GM21528 (cell line): ENCODE measurements at regions not wholly inside any gene's neighbourhood (a gene's known extent, or its start where the extent isn't known, plus 50 kb on each side); places are given as distances from the start of the nearest gene placed in this dataset.
"Not testable (repeated sequence)": the region's sequence is repeated elsewhere in the genome, so short reads cannot be mapped to it uniquely, and the experiment has no call there.

Experiments
- ATAC-seq: cut with Tn5 transposase; IDR thresholded peaks from one replicate; pipeline ENCODE4 v1.9.1; 2021; ENCODE audit warnings: mild to moderate bottlenecking, moderate library complexity; ENCODE audit not compliant: unreplicated experiment, low FRiP score

DNA sequence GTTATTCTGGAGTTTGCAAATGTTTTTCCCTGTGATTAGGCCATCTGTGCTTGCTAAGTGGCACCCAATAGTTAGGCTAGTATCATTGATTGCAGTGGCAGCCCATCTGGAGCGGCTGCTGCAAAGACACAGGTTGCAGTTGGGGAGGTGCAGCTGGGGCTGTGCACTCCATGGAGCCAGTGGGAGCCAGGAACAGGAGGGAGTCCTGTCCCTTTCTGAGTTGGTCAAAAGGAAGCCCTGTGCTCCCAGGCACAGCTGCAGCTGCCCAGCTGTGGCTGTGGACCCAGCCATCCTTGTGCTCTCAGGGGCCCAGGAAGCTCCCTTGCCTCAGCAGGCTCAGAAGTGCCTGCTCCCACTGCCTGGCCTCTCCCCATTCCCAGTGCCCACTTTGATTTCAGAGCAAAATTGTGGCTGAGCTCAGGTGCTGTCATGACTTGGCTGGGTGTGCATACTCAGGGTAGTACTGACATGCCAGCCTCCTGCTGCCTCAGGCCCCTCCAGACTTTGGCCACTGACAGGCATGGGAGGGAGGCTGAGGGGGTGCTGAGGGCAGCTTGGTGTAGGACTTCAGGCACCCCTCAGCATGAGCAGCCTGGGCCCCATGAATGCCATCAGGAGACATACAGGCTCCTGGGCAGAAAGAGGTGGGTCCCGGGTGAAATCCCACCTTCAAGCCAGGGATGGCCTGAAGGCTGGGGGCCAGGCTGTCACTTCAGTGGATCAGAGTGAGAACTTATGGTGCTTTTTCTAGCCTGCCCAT is 270.6 kb downstream of the PCDH20 start:
- ATAC-seq, result no peak

DNA sequence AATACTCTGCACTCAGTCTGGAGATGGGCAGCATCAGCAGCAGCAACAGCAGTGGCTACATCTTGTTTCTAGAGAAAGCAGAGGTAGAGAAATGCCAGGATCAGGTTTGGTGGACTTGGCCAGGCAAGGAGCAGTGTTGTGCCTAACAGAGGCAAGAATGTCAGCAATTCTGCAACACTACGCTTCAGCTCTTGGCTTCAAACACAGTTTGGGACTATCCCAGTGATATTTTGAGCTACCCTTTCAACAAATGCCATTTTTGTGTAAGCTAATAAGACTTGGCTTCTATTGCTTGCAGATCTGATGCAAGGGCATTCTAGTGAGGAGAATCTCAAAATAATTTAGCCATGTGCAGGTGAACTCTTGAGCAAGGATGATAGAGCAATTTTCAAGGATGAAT is 271.3 kb downstream of the PCDH20 start:
- ATAC-seq, result no peak

DNA sequence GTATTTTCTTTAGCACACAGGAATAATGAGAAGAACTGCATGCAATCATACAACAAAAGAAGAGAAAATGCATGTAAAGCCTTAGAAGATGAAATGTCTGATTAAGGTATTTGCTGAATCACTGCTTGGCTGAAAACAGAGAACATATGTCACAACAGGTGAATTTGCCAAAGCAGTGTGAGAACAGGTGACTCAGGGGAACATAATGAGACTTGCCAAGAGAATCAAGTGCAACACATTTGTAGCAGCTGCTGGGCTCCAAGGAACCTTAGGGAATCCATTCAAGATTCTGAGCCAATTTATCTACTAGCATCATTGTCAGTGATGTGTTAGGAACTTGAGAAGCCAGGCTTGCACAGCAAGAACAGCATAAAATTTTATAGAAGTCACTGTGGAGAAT is 273.1 kb downstream of the PCDH20 start:
- no peak for ATAC-seq

DNA sequence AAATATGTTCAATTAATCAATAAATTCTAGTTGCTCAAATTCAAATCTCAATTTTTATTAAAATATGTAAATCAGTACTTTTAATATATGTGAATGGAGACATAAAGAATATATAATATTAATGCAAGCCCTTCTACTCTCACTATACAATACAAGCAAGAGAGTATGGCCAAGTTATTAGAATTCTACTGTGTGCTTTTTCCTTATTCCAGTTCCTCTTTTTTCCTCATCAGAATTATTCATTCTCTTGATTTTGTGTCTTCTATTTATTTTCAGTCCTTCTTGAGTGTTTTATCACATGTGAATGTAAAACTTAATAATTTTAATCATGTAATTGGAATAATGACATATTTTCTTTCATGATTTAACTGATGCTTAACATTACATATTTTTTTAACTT is 276.8 kb downstream of the PCDH20 start:
- ATAC-seq, result no peak

DNA sequence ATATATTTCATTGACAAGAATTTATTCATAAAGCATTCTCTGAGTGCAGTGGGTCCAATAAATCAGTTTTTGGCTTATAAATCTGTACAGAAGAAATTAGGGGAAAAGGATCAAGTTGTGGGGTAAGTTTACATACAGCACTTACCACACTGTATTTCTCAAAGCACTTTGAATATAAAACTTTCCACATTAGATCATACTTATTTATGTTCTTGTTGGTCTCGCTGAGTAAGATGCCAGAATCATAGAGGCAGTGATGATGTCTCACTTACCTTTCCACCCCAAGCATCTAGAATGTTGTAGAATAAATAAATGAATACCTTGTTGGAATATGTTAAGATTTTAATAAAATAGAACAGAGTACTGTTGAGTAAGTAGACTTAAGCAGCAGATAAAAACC is 279.1 kb downstream of the PCDH20 start:
- ATAC-seq, result no peak

DNA sequence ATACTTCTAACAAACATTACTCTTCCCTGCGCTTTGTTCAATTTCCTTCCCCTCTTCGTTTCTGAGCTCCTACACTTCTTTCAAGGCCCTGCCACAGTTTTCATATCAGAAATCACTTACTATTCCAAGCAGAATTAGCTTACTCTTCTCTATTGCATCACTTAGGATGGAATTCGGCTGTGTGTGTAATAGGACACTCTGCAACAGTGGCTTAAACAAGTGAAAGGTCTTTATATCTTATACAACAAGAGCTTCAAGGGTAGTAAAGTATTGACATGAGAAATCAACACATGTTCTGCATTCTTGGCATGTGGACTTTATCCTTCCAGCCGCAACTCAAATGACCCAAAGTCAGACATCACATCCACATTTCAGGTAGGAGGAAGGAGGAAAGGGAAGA is 279.6 kb downstream of the PCDH20 start:
- no peak for ATAC-seq

DNA sequence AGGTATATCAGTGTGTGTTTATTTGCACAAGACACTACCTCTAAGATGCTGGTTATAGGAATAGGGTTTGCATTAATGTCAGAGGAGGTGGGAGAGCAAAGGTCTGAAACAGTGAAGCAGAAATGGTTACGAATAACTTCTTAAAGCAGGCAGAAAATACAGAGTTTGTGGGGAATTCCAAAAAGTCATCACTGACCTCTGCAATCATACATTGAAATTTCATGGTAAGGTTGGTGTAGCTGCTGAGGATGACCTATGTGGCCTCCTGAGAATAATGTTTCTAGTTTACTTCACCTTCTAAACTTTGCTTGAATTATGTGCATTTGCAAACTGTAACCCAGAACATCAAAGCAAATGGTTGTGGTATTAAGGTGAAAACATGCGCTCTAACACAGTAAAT is 280.1 kb downstream of the PCDH20 start:
- no peak for ATAC-seq

DNA sequence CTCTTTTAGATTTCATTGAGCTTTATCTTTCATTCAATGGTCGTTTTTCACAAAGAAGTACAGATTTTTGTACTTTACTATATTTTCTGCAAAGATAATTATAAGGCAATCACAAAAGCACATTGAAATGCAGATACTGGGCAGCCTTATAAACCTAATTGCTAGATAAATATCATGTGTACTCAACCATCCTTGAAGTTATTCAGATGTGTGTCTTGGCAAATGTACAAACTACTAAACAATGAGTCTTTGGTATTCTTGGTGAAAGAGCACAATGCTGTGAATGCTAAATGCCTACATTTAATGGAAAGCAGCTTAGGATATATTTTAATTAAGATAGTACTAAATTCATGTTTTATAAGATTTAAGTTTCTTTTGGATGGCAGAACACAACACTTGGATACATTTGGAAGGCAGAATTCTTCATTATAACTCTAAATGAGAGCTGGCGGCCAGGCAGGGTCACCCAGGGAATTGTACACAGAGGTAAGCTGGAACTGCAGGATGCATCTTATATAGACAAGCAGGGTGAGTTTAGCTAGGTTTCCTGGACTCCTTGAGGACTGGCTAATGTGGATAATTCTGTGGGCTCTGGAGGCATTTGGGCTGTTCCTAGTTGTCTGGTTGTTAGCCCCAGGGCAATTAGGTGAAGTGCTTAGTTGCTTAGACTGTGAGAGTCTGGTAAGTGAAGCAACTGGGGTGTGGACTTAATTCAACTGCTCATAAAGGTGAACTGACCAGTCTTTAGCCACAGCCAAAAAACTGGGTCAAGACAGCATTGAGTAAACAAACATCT is 286.6 kb downstream of the PCDH20 start:
- no peak for ATAC-seq

DNA sequence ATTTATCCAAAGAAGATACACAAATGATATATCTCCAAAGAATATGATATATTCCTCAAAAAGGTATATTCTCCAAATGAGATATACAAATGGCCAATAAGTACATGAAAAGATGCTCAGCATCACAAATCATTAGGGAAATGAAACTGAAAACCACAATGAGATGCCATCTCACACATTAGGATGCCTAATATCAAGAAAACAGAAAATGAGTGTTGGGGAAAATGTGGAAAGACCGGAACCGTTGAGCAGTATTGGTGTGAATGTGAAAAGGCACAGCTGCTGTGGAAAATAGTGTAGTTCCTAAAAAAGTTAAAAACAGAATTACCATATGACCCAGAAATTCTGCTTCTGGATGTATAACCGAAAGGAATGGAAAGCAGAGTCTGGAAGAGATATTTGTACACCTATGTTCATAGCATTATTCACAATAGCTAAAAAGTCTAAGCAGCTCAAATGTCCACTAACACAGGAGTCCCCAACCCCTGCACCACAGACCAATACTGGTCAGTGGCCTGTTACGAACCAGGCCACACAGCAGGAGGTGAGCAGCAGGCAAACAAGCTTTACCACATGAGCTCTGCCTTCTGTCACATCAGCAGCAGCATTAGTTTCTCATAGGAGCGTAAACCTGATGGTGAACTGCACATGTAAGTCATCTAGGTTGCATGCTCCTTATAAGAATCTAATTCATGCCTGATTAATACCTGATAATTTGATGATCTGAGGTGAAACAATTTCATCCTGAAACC is 291.9 kb downstream of the PCDH20 start:
- no peak for ATAC-seq

DNA sequence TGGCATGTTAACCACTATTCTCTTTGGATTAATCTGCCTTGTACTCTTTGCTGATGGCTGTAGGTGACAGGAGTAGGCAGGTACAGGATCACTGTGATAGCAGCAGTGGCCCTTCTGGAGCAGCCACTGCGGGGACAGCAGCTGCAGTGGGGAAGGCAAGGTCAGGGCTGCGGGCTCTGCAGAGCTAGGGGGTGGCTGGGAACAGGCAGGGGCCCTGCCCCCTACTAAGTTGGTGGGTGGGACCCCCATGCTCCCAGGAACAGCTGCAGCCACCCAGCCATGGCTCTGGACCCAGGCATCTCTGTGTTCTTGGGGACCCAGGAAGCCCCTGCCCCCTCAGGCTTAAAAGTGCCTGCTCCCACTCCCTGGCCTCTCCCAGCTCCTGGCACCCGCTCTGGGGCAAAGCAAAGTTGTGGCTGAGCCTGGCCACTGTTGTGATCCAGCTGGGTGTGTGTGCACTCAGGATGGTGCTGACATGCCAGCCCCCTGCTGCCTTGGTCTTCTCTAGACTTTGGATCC is 302.4 kb downstream of the PCDH20 start:
- ATAC-seq, result no peak

DNA sequence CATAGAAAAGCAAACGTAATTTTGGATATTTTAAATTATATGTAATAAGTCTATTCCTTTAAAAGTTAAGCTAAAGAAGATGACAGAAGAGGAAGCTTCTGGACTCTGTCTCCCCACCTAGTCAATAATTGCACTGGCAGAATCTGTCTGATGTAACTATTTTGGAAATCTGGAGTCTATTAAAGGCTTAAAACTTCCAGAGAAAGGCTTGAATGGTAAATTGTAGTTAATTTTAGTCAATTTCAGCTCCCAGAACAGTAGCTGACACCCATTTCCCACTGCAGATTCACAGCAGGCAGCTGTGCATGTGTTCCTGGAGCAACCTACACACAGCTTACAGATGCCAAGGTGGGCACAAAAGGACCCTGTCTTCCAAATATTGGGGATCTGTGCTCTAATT is 304.1 kb downstream of the PCDH20 start:
- ATAC-seq, result no peak

DNA sequence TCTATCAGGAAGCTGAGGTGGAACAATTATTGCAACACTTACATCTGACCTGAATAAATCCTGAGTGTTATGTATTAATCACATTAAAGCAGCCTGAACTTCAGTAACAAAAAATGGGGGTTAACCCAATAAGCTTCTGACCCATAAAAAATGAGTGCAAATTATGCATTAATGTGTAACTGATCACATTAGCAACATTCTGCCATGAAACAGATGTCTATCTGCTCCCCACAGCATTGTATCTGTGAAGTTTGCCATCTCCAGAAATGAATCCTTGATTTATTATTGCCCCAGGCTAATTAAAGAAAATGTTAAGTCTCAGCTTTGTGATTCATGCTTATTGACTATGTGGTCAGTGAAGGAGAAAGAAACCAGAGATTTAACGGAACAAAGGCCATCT is 304.9 kb downstream of the PCDH20 start:
- ATAC-seq, result no peak

DNA sequence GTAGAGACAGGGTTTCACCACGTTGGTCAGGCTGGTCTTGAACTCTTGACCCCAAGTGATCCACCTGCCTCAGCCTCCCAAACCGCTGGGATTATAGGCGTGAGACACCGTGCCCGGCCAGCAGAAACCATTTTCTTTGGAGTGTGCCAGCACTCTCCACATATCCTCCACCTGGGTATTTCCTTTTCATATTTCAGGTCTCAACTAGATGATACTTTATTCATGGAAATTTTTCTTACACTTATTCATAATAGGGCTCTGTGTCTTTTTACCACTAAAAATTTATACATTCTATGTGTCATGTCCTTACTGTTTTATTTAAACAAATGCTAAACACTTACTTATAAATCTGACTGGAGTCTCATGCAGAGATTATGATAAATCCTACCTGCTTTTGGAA is 305.9 kb downstream of the PCDH20 start:
- no peak for ATAC-seq

DNA sequence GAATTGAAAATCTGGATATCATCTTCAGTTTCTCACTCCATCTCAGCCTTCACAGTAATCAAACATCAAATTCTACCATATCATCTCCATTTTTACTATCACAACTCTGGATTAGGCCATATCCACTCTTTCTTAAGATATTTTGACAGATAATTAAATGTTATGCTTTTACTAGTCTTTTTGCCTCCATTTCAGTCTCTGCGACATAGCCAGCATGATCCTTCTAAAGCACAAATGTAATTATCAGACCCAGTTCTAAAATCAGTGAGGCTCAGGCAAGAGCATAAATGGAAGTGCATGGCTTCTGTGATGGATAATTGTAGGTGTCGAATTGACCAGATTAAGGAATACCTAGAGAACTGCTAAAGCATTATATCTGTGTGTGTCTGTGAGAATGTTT is 307.7 kb downstream of the PCDH20 start:
- no peak for ATAC-seq

DNA sequence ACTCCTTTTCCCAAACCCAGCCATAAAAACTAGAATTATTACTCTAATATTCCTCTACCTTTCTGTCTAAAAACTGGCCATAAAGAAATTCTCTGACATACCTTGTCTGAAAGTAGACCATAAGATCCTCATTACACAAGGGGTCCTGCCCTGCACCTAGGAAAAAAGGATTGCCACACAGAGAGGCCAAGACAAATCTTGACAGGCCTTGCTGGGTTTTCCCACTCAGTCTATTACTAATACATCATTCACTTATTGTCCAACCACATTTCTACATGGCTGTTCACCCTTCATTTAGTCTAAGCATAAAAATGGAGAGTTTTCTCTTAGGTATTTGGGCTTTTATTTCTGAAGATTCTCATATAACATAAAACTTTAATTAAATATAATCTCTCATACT is 319.8 kb downstream of the PCDH20 start:
- no peak for ATAC-seq

DNA sequence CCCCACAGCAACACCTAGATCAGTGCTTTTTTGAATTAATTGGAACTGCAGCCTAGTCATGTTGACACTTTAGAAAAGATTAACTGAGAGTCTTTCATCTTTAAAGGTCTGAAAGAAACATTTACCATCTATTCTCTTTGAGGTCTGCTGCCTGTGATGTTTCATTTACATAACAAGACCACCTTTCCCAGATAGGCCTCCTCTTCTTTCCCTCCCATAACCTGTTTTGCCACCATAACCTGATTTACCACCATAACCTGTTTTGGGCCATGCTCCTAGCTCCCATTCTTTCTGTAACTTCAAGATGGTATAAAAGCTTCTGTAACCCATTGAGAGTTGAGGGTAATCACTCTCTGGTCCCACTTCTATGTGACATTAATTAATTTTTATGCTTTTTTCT is 320.8 kb downstream of the PCDH20 start:
- no peak for ATAC-seq

DNA sequence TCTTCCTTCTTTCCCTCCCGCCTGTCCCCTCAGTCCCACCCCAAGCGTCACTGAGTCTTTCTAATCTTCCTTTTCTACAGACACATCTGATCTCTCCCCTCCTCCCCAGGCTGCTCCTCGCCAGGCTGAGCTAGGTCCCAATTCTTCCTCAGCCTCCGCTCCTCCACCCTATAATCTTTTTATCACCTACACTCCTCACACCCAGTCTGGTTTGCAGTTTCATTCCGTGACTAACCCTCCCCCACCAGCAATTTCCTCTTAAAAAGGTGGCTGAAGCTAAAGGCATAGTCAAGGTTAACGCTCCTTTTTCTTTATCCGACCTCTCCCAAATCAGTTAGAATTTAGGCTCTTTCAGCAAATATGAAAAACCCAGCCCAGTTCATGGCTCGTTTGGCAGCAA is 325.8 kb downstream of the PCDH20 start:
- ATAC-seq, result not testable (repeated sequence)

DNA sequence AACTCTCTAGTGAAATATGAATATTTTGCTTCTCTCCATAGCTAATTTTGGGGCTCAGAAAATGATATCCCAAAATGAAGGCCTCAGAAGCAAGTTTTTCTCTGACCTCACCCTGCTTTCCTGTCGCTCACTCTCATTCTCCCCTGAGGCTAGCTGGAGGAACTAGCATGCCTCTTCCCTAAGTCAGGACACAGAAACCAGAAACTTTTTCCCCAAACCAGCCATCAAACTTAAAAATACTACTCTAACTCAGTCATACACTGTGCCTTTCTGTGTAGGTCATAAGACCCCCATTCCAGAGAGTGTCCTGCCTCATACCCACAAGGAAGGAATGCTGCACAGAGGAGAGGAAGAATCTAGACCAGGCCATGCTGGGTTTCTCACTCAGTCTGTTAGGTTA is 329.6 kb downstream of the PCDH20 start:
- no peak for ATAC-seq

DNA sequence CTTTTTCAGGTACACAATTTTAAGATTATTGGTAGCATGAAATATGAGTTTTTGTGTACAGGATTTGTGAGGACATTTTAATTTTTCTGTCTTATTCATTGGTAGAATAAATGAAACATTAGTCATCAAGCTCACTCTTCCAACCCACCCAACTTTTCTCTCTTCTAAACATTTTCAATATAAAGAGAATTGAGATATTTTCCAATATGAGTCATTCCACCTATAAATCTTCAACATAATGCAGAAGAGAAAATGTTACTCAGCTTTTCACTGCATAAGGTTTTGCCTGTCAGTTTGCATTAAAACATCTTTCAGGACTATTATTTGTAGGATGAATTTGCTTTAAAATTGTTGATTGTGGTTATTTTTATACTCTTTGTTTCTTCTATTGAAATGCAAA is 330.7 kb downstream of the PCDH20 start:
- no peak for ATAC-seq

DNA sequence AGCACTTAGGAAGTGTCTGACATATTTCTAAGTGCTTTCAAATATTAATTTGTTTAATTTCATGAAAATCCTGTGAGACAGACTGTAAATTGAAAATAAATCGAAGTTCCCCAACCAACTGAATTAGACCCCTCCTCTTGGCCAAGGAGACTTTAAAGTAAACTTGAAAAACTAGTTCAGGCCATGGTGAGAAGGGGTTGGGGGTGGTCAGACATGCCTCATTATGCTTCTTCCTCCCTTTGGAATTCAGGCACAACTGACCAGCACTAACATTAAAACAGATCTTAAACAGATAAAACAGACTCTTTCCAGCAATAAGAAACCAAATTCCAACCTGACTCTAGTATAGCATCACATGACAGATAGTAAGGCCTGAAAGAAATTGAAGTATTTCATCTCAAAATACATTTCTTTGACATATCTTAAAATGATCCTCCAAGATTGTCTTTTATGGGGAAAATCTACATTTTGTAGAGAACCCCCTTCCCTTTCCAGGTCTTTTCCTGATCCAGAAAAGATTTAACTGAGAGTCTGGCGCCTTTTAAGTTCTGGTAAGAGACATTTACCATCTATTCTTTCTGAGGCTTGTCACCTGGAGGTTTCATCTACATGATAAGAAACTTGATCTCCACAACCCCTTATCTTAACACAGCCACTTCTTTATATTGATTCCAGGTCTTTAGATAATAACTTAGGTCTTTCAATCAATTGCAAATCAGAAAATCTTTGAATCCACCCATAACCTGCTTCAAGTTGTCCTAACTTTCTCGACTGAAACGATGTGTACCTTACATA is 336.5 kb downstream of the PCDH20 start:
- no peak for ATAC-seq
